K562 (cell line): ENCODE measurements at regions not wholly inside any gene's neighbourhood (a gene's known extent, or its start where the extent isn't known, plus 50 kb on each side); places are given as distances from the start of the nearest gene placed in this dataset.

ENCODE experiments used
- ATAC-seq: fragments of 200-7000 bp; cut with Tn5 transposase; 3 replicates; pipeline ENCODE4 v1.9.1; 2020; ENCODE audit warnings: moderate library complexity
- BruUV-seq: library from RNA; stranded (reverse); fragments of 400-500 nt; replicated peaks from 2 replicates; lab custom pipeline; 2021; lab: Mats Ljungman, UMichigan
- CTCF ChIA-PET: fragments of 300-600 bp; formaldehyde crosslinking; extraction: SDS; loops from one replicate; lab custom pipeline; 2021; ENCODE audit warnings: low intra/inter-chr PET ratio; lab: Yijun Ruan, JAX
- POLR2A ChIA-PET: fragments of 300-600, 350-650 bp; sonication (Branson Sonifier 250); formaldehyde crosslinking; extraction: SDS; loops from one replicate; lab custom pipeline; 2021; ENCODE audit warnings: antibody characterized with exemption, inconsistent platforms; lab: Yijun Ruan, JAX
- DNase-seq, 4 experiments: peaks; one replicate each; pipeline versions ENCODE4 v3.0.0 to v3.0.0-alpha.2; 2011 to 2018; ENCODE audit warnings: low spot score in 3 of 4, mixed read lengths in 3 of 4; ENCODE audit errors: extremely low read depth in 1 of 4
- FAIRE-seq: peaks from 2 replicates; lab custom pipeline; 2011; peaks lifted over from hg19 to GRCh38; lab: Jason Lieb, UNC
- H2AFZ ChIP-seq: 2 replicates; pipeline ENCODE4 v1.6.0; 2011; ENCODE audit warnings: low read depth, low read length, control low read depth, inconsistent platforms
- H3K27ac ChIP-seq: fragments of 200-600 bp; 3 replicates; pipeline ENCODE4 v1.8.0; 2011; ENCODE audit warnings: low read depth, mild to moderate bottlenecking, control low read depth, inconsistent platforms, low read length, moderate library complexity, mixed read lengths; ENCODE audit errors: extremely low read depth
- H3K27me3 ChIP-seq, 2 experiments: fragments of 300-600 bp in 1 of 2; 2 replicates in 1 of 2; 3 replicates in 1 of 2; pipeline versions ENCODE4 v1.6.0 to v1.8.0; 2011; ENCODE audit warnings: inconsistent platforms in 2 of 2, low read length in 2 of 2, mild to moderate bottlenecking in 1 of 2, mixed read lengths in 1 of 2, moderate library complexity in 1 of 2; ENCODE audit not compliant: control insufficient read depth in 2 of 2, insufficient read depth in 2 of 2
- H3K36me3 ChIP-seq: fragments of 300-600 bp; 3 replicates; pipeline ENCODE4 v1.8.0; 2011; ENCODE audit warnings: mild to moderate bottlenecking, low read length, inconsistent platforms; ENCODE audit not compliant: control insufficient read depth, insufficient read depth
- H3K4me1 ChIP-seq, 2 experiments: fragments of 200-600 bp in 1 of 2; replicated peaks in 1 of 2; 2 replicates in 1 of 2; 3 replicates in 1 of 2; pipeline versions ENCODE4 v1.5.1 to v1.8.0; 2011; ENCODE audit warnings: inconsistent platforms in 2 of 2, low read length in 2 of 2, mild to moderate bottlenecking in 1 of 2, mixed read lengths in 1 of 2, moderate library complexity in 1 of 2; ENCODE audit not compliant: control insufficient read depth in 2 of 2, insufficient read depth in 2 of 2
- H3K4me2 ChIP-seq: 2 replicates; pipeline ENCODE4 v1.6.1; 2011; ENCODE audit warnings: low read length, control low read depth, inconsistent platforms, mixed read lengths; ENCODE audit not compliant: insufficient read depth
- H3K4me3 ChIP-seq: fragments of 200-600 bp; sonication (generic), shearing (Covaris generic); 2 replicates; pipeline ENCODE4 v1.5.1; 2016; ENCODE audit warnings: control low read depth, inconsistent platforms
- H3K79me2 ChIP-seq: fragments of 200-600 bp; 3 replicates; pipeline ENCODE4 v1.8.0; 2011; ENCODE audit warnings: low read length, inconsistent platforms; ENCODE audit not compliant: control insufficient read depth, insufficient read depth
- H3K9ac ChIP-seq, 2 experiments: 2 replicates each; pipeline versions ENCODE4 v1.6.0 to v1.6.1; 2011; ENCODE audit warnings: low read depth in 2 of 2, low read length in 2 of 2, control low read depth in 1 of 2, inconsistent platforms in 1 of 2, mild to moderate bottlenecking in 1 of 2, mixed read lengths in 1 of 2; ENCODE audit not compliant: insufficient read depth in 1 of 2
- H3K9me1 ChIP-seq: one replicate; pipeline ENCODE4 v1.6.0; 2011; ENCODE audit warnings: inconsistent platforms, mild to moderate bottlenecking, low read length, moderate library complexity; ENCODE audit not compliant: control insufficient read depth, insufficient read depth
- H3K9me3 ChIP-seq: replicated peaks from 2 replicates; pipeline ENCODE4 v1.5.1; 2011; ENCODE audit warnings: low read depth, low read length, inconsistent platforms; ENCODE audit not compliant: control insufficient read depth, insufficient read depth
- H4K20me1 ChIP-seq: replicated peaks from 2 replicates; pipeline ENCODE4 v1.6.1; 2011; ENCODE audit warnings: low read length, inconsistent platforms, mixed read lengths; ENCODE audit not compliant: control insufficient read depth, insufficient read depth
- CCNT2 ChIP-seq: IDR thresholded peaks from 2 replicates; pipeline ENCODE4 v1.6.1; 2011; ENCODE audit warnings: borderline replicate concordance, low read depth, mild to moderate bottlenecking, moderate library complexity, mixed read lengths, low read length; ENCODE audit not compliant: insufficient read length; ENCODE audit errors: extremely low read depth
- CEBPG ChIP-seq, 3 experiments: fragments of 200-800 bp in 1 of 3; sonication (Bioruptor generic) in 1 of 3; sonication (generic) in 1 of 3; formaldehyde crosslinking in 1 of 3; IDR thresholded peaks in 2 of 3; conservative IDR thresholded peaks in 1 of 3; 2 replicates each; pipeline versions ENCODE4 v1.6.1 to v1.8.0; 2016 to 2022; ENCODE audit warnings: missing compliant biosample characterization in 2 of 3, missing genetic modification characterization in 2 of 3, mild to moderate bottlenecking in 1 of 3, missing genetic modification reagents in 1 of 3
- ETV5 ChIP-seq: sonication (generic); formaldehyde crosslinking; IDR thresholded peaks from 2 replicates; pipeline ENCODE4 v1.4.0; 2020; ENCODE audit warnings: low read depth, mild to moderate bottlenecking, missing genetic modification reagents
- GABPB1 ChIP-seq: sonication (generic); formaldehyde crosslinking; IDR thresholded peaks from 2 replicates; pipeline ENCODE4 v1.8.0; 2022; ENCODE audit warnings: mild to moderate bottlenecking, missing genetic modification reagents
- HDAC6 ChIP-seq: IDR thresholded peaks from 2 replicates; pipeline ENCODE4 v1.6.1; 2012; ENCODE audit warnings: low read depth, mild to moderate bottlenecking, control low read depth, inconsistent platforms, low read length, moderate library complexity
- HEY1 ChIP-seq: fragments of 250-450 bp; sonication (Bioruptor Pico); IDR thresholded peaks from 2 replicates; pipeline ENCODE4 v1.5.0; 2020; ENCODE audit warnings: mild to moderate bottlenecking, moderate library complexity, borderline replicate concordance
- KDM4B ChIP-seq, 2 experiments: fragments of 450-650 bp in 1 of 2; sonication (generic) in 1 of 2; IDR thresholded peaks; 2 replicates each; pipeline ENCODE4 v1.6.1; 2016 to 2017; ENCODE audit warnings: borderline replicate concordance in 2 of 2, antibody characterized with exemption in 1 of 2, low read depth in 1 of 2, mild to moderate bottlenecking in 1 of 2
- POU5F1 ChIP-seq: fragments of 150-350 bp; IDR thresholded peaks from 2 replicates; pipeline ENCODE4 v1.6.1; 2014; ENCODE audit warnings: borderline replicate concordance, low read length, low read depth, mild to moderate bottlenecking; ENCODE audit not compliant: partially characterized antibody
- PRMT5 ChIP-seq: sonication (generic); formaldehyde crosslinking; IDR thresholded peaks from 2 replicates; pipeline ENCODE4 v1.5.0; 2020; ENCODE audit warnings: missing genetic modification reagents
- RUNX1 ChIP-seq: sonication (generic); IDR thresholded peaks from 2 replicates; pipeline ENCODE4 v1.6.1; 2016; ENCODE audit warnings: antibody characterized with exemption, low read depth
- SAFB ChIP-seq: fragments of 200-400 bp; formaldehyde crosslinking; IDR thresholded peaks from 2 replicates; pipeline ENCODE4 v1.6.1; 2017; ENCODE audit warnings: low read depth, low read length, borderline replicate concordance
- ZC3H11A ChIP-seq: IDR thresholded peaks from 2 replicates; pipeline ENCODE4 v1.6.1; 2012; ENCODE audit warnings: low read depth, low read length, improper control_type of control experiment
- ZNF12 ChIP-seq: sonication (generic); formaldehyde crosslinking; IDR thresholded peaks from 2 replicates; pipeline ENCODE4 v1.4.0; 2020; ENCODE audit warnings: mild to moderate bottlenecking, missing genetic modification reagents
- ZNF133 ChIP-seq: fragments of 250-450 bp; sonication (Bioruptor Pico); IDR thresholded peaks from 2 replicates; pipeline ENCODE4 v1.4.0; 2020; ENCODE audit warnings: mild to moderate bottlenecking
- ZNF143 ChIP-seq: sonication (generic); formaldehyde crosslinking; IDR thresholded peaks from 2 replicates; pipeline ENCODE4 v1.9.0; 2022; ENCODE audit warnings: mild to moderate bottlenecking, missing genetic modification reagents
- ZNF174 ChIP-seq: fragments of 250-450 bp; sonication (Bioruptor Pico); IDR thresholded peaks from 2 replicates; pipeline ENCODE4 v1.4.0; 2020; ENCODE audit warnings: mild to moderate bottlenecking
- ZNF639 ChIP-seq, 2 experiments: fragments of 200-800 bp in 1 of 2; sonication (Bioruptor generic) in 1 of 2; sonication (generic) in 1 of 2; formaldehyde crosslinking in 1 of 2; IDR thresholded peaks in 1 of 2; conservative IDR thresholded peaks in 1 of 2; 2 replicates each; pipeline versions ENCODE4 v1.5.0 to v1.6.1; 2016 to 2020; ENCODE audit warnings: missing compliant biosample characterization in 1 of 2, missing genetic modification characterization in 1 of 2, missing genetic modification reagents in 1 of 2
- ZNF830 ChIP-seq: fragments of 250-450 bp; sonication (Bioruptor Pico); IDR thresholded peaks from 2 replicates; pipeline ENCODE4 v1.5.0; 2021; ENCODE audit warnings: mild to moderate bottlenecking
- WGBS: fragments of 100-300 bp; shearing (Covaris generic); methylation state at CpG from one replicate; pipeline ENCODE4 v1.1.6; 2016; ENCODE audit warnings: low coverage, mixed read lengths; ENCODE audit not compliant: insufficient coverage; ENCODE audit errors: missing lambda C conversion rate; 5-methylcytosine and 5-hydroxymethylcytosine counted together
- in situ Hi-C: fragments of 300-500 bp; cut with MboI; formaldehyde crosslinking; loops from 4 replicates; pipeline ENCODE4 v1.15.0; 2018; ENCODE audit warnings: inconsistent platforms, mixed read lengths
- intact Hi-C: fragments of 100-400 bp; cut with micrococcal nuclease; formaldehyde crosslinking; loops from 2 replicates; pipeline ENCODE4 v1.14.2; 2022
- TF ChIP-seq, protein P1 (sequence below): fragments of 250-450 bp; sonication (Bioruptor Pico); IDR thresholded peaks from 2 replicates; pipeline ENCODE4 v1.9.0; 2021; ENCODE audit warnings: mild to moderate bottlenecking

GRCh38 chr6:80956898-80957297 is 795.6 kb downstream of the TENT5A start:
- 0% methylated on average over 1 of the region's 1 CpG for WGBS
- no peaks in the 10 kb centered on the region for H3K27me3 ChIP-seq
- no peak for TF ChIP-seq PRMT5 (CRISPR knock-in tag)
- TF ChIP-seq, protein P1, sequence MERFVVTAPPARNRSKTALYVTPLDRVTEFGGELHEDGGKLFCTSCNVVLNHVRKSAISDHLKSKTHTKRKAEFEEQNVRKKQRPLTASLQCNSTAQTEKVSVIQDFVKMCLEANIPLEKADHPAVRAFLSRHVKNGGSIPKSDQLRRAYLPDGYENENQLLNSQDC (CRISPR knock-in tag), result no peak
- TF ChIP-seq ZNF830 (CRISPR knock-in tag), result no peak
- TF ChIP-seq ZNF133 (CRISPR knock-in tag), result no peak
- TF ChIP-seq CEBPG (CRISPR knock-in tag; IDR thresholded peaks at IDR 0.05), result no peak
- TF ChIP-seq CEBPG (tag; conservative IDR thresholded peaks at IDR 0.05 in 1 of 2, IDR thresholded peaks at IDR 0.05 in 1 of 2), result no peak
- TF ChIP-seq ETV5, result no peak
- TF ChIP-seq POU5F1, result no peak
- TF ChIP-seq KDM4B (IDR thresholded peaks at IDR 0.05; ENCODE audit: borderline replicate concordance in 2 of 2, low read depth in 1 of 2), result no peak
- TF ChIP-seq RUNX1, result no peak
- TF ChIP-seq HDAC6, result no peak
- no peak for TF ChIP-seq ZNF639 (CRISPR knock-in tag; conservative IDR thresholded peaks at IDR 0.05 in 1 of 2, IDR thresholded peaks at IDR 0.05 in 1 of 2)
- TF ChIP-seq ZNF174 (CRISPR knock-in tag), result no peak
- no peak for TF ChIP-seq ZNF12 (CRISPR knock-in tag)
- no peak for TF ChIP-seq ZC3H11A
- TF ChIP-seq CCNT2, result no peak
- no peak for TF ChIP-seq ZNF143 (CRISPR knock-in tag)
- TF ChIP-seq HEY1, result no peak
- TF ChIP-seq SAFB, result no peak
- no peak for TF ChIP-seq GABPB1 (CRISPR knock-in tag)
- TF ChIP-seq, all 486 proteins: peak for 0
- H4K20me1 ChIP-seq, result no peaks in the 10 kb centered on the region
- H3K4me3 ChIP-seq, result no peak overlapping the region
- ATAC-seq (no peak), FAIRE-seq (no peak), DNase-seq (no peak)
- H3K4me1 ChIP-seq, result no peaks in the 10 kb centered on the region
- CTCF ChIA-PET, result no interaction called here
- H3K36me3 ChIP-seq, result no peaks in the 10 kb centered on the region
- POLR2A ChIA-PET, result no interaction called here
- in situ Hi-C loops, result no loop called here
- no peak overlapping the region for H3K4me2 ChIP-seq
- H3K27ac ChIP-seq, result no peak overlapping the region
- intact Hi-C loops, result no loop called here
- BruUV-seq, result no TSS peak
- no peaks in the 10 kb centered on the region for H3K79me2 ChIP-seq
- H3K9me1 ChIP-seq, result no peaks in the 10 kb centered on the region
- no peaks in the 10 kb centered on the region for H3K9me3 ChIP-seq
- no peak overlapping the region for H2AFZ ChIP-seq
- no peak overlapping the region for H3K9ac ChIP-seq
